ENCODE measurements at regions not wholly inside any gene's neighbourhood (a gene's known extent, or its start where the extent isn't known, plus 50 kb on each side); places are given as distances from the start of the nearest gene placed in this dataset.

DNA sequence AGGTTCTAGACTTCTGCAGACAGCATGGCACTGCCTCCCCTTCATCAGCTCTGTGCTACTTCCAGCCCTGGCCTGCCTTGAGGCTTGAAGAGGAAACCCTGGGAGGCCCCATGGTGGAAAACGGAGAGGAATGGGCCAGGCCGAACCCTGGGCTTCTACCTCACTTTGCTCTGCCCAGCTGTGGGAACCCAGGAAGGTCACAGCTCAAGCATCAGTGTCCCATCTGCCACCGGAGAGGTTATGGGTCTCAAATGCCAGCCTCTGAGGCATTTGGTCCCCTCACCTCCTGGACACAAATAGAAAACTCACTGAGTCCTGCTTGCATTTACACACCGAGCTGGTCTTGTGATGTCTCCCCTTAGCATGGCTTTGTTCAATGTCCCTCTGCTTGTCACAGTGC is 80.1 kb upstream of the ALDH1B1 start:
- no peak for DNase-seq

DNA sequence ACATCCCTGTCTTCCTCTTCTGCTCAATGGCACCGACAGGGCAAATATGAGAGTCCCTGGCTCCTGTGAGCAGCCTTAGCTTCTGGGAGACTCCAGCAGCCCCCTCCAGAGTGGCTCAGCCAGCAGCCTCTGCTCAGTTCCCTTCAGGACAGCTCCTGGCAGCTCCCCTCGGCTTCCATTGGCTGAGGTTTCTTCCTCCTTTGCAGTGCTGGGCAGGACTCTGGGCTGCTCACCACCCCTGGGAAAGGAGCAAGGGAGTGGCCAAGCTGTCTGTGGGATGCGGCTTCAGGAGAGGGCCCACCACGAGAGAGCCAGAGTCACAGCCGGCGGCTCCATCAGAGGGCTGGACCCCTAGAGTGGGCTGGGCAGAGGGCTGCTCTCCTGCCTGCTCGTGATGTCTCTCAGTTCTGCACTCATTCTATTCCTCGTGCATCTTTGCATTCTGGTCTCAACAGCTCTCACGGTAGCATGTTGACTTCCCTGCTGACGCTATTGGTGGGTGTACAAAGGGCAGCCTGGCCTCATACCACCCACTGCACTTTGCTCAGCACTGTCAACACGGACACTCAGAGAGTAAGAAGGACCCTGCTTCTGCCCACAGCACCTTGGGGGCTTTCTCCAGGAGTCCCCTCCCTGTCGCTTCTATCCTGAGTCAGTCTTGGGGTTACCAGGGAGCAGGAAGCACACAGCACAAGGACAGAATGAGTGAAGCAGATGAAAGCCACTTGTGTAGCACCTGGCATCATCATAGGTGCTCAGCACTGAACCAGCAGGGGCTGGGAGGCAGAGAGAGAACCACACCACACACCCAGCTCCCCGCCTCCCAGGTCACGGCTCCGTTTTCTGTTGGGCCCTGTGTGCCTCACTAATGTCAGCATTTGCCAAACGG is 80.9 kb upstream of the ALDH1B1 start:
- no peak for DNase-seq

- no peak for DNase-seq
Measured at GRCh38 chr9:38309324-38310195, 82.9 kb upstream of the ALDH1B1 start.

DNA sequence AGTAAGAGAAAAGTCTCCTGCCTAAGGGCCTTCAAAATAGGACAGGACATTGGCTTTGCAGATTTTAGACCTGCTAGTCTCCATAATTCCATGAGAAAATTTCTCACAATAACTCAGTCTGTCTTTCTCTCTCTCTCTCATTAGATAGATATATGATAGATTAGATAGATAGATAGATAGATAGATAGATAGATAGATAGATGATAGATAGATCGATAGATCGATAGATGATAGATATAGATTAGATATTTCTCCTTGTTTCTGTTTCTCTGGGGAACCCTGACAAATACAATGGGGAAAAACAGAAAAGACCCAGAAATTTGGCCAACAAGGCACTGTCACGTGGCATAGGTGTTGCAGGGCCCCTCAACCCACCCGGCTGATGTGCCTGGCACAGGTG is 84.4 kb upstream of the ALDH1B1 start:
- DNase-seq: no peak

- DNase-seq: no peak
Measured at GRCh38 chr9:38306899-38307298, 85.6 kb upstream of the ALDH1B1 start.

- no peak for DNase-seq
Measured at GRCh38 chr9:38305582-38305981, 86.9 kb upstream of the ALDH1B1 start.

DNA sequence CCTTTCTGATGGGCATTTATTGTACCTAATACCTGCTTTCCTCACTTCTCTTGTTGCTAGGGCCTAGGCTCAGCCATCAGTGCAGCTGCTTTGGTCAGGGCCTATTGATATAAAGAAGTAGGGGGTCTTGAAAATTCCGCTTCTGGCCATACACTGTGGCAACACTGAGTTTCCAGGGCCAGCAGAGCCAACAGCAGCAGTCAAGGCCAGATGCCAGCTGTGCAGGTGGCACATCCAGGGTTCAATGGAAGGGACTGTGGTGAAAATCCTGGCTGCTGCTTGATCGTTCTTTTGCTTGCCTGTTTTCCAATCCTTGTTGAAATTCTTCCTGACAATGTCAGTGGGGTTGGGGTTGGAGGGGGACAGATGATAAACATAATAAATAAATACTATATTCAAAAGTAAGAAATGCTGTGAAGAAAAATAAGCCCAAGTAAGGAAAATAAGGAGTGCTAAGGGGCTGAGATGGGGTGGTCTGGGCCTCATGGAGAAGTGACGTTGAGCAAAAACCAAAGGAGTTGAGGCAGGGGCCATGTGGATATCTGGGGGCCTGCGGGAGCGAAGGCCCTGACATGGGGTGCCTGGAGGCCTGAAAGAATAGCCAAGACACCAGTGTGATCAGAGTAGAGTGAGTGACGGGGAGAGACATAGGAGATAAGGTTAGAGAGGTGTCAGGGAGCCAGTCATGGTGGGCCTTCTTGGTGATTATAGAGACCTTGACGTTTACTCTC is 91.0 kb upstream of the ALDH1B1 start:
- DNase-seq: no peak

DNA sequence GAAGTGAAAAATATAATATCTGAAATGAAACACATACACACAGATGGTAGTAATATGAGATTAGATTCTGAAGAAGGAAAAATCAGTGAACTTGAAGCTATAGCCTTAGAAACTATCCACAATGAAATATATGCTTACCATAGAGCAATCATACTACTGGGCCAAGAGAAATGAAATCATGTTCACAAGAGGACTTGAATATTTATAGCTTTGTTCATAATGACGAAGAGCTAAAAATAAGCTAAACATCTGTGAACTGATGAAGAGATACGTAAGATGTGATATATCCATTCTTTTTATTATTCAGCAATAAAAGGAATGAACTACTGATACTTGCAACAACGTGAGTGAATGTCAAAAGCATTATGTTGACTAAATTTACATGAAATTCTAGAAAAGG is 92.6 kb upstream of the ALDH1B1 start:
- DNase-seq: no peak

GRCh38 chr9:38298904-38299303 is 93.6 kb upstream of the ALDH1B1 start:
- no peak for DNase-seq

- no peak for DNase-seq
Measured at GRCh38 chr9:38298503-38298902, 94.0 kb upstream of the ALDH1B1 start.

- no peak for DNase-seq
Measured at GRCh38 chr9:38296807-38297206, 95.7 kb upstream of the ALDH1B1 start.

DNA sequence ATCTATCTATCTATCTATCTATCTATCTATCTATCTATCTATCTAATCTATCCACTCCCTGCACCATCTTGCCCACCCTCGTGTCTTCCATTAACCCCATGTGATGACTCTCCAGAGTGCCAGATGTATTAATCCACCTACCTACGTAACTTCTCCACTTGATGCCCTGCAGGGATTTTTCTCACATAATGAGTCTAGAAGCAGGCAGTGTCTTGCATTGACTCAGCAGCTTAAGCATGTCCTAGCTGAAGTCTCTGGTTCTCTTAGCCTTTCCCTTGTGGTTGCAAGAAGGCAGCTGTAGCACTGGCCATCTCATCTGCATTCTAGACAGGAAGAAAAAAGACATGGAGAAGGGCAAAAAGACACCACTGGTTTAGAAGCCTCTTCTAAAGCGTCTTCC is 96.7 kb upstream of the ALDH1B1 start:
- no peak for DNase-seq

GRCh38 chr9:38294220-38294960 is 98.1 kb upstream of the ALDH1B1 start:
- DNase-seq: no peak

- no peak for DNase-seq
Measured at GRCh38 chr9:38293022-38293421, 99.5 kb upstream of the ALDH1B1 start.

DNA sequence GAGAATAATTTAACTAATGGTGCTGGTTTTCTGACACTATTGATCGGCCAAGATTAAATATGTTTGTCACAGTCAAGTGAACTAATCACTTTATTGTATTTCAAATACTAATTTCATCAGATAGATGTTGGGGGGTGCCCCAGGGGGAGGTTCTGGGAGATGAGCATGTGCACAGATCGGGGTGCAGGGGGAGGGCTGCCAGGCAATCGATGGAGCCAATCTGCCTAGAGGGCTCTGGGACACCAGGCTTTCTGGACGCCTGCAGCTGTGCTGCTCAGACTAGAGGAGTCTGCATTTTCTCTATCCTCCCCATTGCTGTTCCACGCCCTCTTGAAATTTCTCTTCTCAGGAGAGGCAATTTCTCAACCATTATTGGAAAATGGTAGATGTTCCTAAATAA is 100.0 kb upstream of the ALDH1B1 start:
- no peak for DNase-seq

DNA sequence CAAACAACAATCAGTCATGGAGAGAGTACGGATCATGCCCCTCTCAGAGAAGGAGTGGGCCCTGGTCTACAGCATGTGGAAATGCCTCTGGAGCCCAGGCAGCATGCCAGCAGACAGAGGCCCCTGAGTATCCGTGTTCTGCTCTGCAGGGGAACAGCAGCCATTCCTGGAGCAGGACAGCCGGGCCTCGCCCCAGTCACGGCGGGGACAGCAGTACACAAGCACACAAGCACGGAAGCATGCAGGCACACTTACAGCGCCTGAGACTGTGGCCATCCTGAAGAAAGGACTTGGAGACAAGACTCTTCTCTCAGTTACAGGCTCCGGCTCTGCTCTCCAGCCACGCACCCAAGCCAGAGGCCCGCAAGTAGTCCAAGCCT is 102.6 kb upstream of the ALDH1B1 start:
- DNase-seq: no peak

- no peak for DNase-seq
Measured at GRCh38 chr9:38289236-38289865, 103.2 kb upstream of the ALDH1B1 start.

DNA sequence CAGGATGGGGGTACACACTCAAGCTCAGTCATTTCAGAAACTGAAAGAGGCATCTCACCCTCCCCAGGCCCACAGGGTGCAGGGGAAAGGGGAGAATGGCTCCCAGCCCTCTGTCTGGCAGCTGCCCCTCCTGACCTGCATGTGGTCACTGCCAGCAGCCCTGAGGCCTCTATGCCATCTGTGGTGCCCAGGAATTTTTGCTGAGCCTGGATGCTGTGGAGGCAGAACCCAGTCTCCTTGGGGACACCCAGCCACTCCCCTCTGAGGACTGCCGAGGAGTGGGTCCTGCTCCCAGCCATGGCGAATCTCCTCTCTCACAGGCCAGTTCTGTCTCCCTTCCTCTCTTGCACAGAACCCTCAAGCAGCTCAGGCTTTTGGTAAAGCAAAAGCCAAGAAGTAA is 104.0 kb upstream of the ALDH1B1 start:
- no peak for DNase-seq

GRCh38 chr9:38287420-38287985 is 105.0 kb upstream of the ALDH1B1 start:
- no peak for DNase-seq

GRCh38 chr9:38286766-38287165 is 105.7 kb upstream of the ALDH1B1 start:
- no peak for DNase-seq

DNA sequence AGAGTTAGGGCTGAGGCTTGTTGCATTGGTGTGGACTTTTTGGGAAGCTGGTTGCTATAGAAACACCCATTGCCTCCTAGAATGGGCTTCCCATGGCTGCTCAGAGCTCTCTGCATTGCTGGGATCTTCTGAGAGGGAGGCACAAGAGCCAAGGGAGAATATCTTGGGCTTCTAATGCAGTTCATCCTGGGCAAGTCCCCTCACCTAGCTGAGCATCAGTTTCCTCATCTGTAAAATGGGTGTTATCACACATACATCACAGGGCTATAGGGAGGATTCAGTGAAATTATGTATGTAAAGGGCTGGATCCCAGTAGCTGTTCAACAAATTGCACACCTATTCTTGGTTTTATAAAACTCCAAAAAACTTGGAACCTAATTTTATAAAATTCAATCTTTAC is 106.1 kb upstream of the ALDH1B1 start:
- no peak for DNase-seq

- DNase-seq: no peak
Measured at GRCh38 chr9:38285236-38285635, 107.3 kb upstream of the ALDH1B1 start.
